Peyer's patch (tissue), 4 donors: ENCODE measurements at regions not wholly inside any gene's neighbourhood (a gene's known extent, or its start where the extent isn't known, plus 50 kb on each side); places are given as distances from the start of the nearest gene placed in this dataset.

Experiments
- DNase-seq, 3 donors: peaks; one replicate each; pipeline ENCODE4 v3.0.0-alpha.2; 2017 to 2019
- H3K27ac ChIP-seq, 4 donors: fragments of 200-600 bp; sonication (generic); one replicate each; pipeline ENCODE4 v1.5.1; 2016 to 2019
- H3K27me3 ChIP-seq, 2 donors: fragments of 200-600 bp; sonication (generic); one replicate each; pipeline ENCODE4 v1.5.1; 2019
- H3K36me3 ChIP-seq, 3 donors: fragments of 200-600 bp; sonication (generic); one replicate each; pipeline ENCODE4 v1.5.1; 2016 to 2019
- H3K4me1 ChIP-seq, 4 donors: fragments of 200-600 bp; sonication (generic); one replicate each; pipeline ENCODE4 v1.5.1; 2016 to 2019
- H3K4me3 ChIP-seq, 4 donors: fragments of 200-600 bp; sonication (generic); 1 replicate in 3 of 4; 2 replicates in 1 of 4; pipeline ENCODE4 v1.5.1; 2016 to 2019; ENCODE audit warnings: mild to moderate bottlenecking in 1 of 4
- H3K9me3 ChIP-seq, 4 donors: fragments of 200-600 bp; sonication (generic); one replicate each; pipeline ENCODE4 v1.5.1; 2016 to 2019; ENCODE audit warnings: mild to moderate bottlenecking in 1 of 4
- CTCF ChIP-seq, 6 experiments: fragments of 450-650 bp in 4 of 6; fragments of 200-600 bp in 2 of 6; sonication (generic) in 1 of 6; IDR thresholded peaks; one replicate each; pipeline ENCODE4 v1.5.1; 2017 to 2019; ENCODE audit warnings: antibody characterized with exemption in 6 of 6, mild to moderate bottlenecking in 3 of 6, moderate library complexity in 1 of 6
- POLR2A ChIP-seq, 2 donors: fragments of 450-650 bp; IDR thresholded peaks; one replicate each; pipeline ENCODE4 v1.5.1; 2017; ENCODE audit warnings: antibody characterized with exemption in 2 of 2, mild to moderate bottlenecking in 2 of 2, moderate library complexity in 2 of 2

GRCh38 chr11:39239553-39239952 is 2219.9 kb downstream of the LRRC4C start:
- H3K4me1 ChIP-seq: no peaks in the 10 kb centered on the region
- no peaks in the 10 kb centered on the region for H3K36me3 ChIP-seq
- DNase-seq: no peak
- H3K27me3 ChIP-seq: no peaks in the 10 kb centered on the region
- H3K27ac ChIP-seq: no peak overlapping the region
- H3K9me3 ChIP-seq: no peaks in the 10 kb centered on the region
- no peak overlapping the region for H3K4me3 ChIP-seq
- TF ChIP-seq POLR2A (IDR thresholded peaks at IDR 0.05) (no peak), CTCF (IDR thresholded peaks at IDR 0.05) (no peak)

- no peak overlapping the region for H3K4me3 ChIP-seq
- no peaks in the 10 kb centered on the region for H3K4me1 ChIP-seq
- TF ChIP-seq POLR2A (IDR thresholded peaks at IDR 0.05) (no peak), CTCF (IDR thresholded peaks at IDR 0.05) (no peak)
- no peaks in the 10 kb centered on the region for H3K27me3 ChIP-seq
- H3K9me3 ChIP-seq: no peaks in the 10 kb centered on the region
- DNase-seq: no peak
- H3K27ac ChIP-seq: no peak overlapping the region
- no peaks in the 10 kb centered on the region for H3K36me3 ChIP-seq
Observed at GRCh38 chr11:39236916-39237315, 2222.5 kb downstream of the LRRC4C start.

DNA sequence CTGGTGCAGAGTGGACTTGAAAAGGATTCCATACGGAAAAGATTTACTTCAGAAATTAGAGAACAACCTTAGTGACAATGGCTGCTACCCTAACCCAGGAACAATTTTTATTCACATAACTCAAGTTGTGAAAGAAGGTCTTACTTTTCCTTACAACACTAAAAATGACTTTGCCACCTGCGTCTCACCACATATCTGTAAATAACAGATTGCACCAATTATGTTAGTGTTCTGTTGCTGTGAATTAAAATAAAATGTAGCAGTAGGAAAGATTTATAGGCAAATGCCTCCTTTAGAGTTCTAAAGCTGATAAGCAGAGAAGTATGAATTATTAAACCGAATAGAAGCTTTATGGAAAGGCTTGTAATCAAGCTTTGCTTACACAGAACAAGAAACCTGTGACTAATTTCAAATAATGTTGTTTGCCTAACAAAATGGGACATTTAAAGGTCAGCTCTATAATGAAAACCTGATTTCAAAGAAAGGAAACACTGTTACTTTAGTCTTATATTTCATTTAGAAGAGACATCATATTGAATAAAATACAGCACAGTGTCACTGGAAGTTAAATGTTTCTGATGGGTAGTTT is 2237.8 kb downstream of the LRRC4C start:
- no peak for TF ChIP-seq CTCF (IDR thresholded peaks at IDR 0.05)
- no peak for TF ChIP-seq POLR2A (IDR thresholded peaks at IDR 0.05)
- no peak overlapping the region for H3K27ac ChIP-seq
- no peaks in the 10 kb centered on the region for H3K27me3 ChIP-seq
- DNase-seq: no peak
- H3K36me3 ChIP-seq: no peaks in the 10 kb centered on the region
- no peaks in the 10 kb centered on the region for H3K9me3 ChIP-seq
- no peak overlapping the region for H3K4me3 ChIP-seq
- no peaks in the 10 kb centered on the region for H3K4me1 ChIP-seq

DNA sequence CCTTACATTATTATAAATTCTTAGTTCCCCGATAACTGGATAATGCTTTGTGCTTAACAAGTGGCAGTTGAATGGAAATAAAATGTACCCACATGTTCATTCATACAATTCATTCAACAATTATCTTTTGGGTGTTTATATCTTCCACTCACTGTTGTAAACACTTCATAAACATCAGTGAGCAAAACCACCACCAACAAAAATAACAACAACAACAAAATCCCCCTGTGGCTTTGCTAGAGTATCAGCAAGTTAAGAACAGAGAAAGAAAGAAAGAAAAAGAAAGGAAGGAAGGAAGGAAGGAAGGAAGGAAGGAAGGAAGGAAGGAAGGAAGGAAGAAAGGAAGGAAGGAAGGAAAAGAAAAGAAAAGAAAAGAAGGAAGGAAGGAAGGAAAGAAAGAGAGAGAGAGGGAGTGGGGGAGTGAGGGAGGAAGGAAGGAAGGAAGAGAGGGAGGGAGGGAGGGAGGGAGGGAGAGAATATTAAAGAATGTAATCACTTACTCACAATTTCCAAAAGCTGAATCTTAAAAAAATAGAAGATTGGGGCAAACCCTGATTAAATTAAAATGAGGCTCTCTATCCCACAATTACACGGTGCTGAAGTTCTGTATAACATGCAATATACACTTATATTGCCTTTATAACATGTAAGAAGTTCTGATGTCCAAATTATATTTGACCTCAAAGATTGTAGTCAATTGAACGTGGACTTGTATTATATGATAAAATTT is 2238.8 kb downstream of the LRRC4C start:
- DNase-seq: no peak
- no peak overlapping the region for H3K27ac ChIP-seq
- no peaks in the 10 kb centered on the region for H3K36me3 ChIP-seq
- H3K9me3 ChIP-seq: no peaks in the 10 kb centered on the region
- H3K4me1 ChIP-seq: no peaks in the 10 kb centered on the region
- no peak overlapping the region for H3K4me3 ChIP-seq
- TF ChIP-seq CTCF (IDR thresholded peaks at IDR 0.05) (no peak), POLR2A (IDR thresholded peaks at IDR 0.05) (no peak)
- no peaks in the 10 kb centered on the region for H3K27me3 ChIP-seq

- Histone ChIP-seq H3K36me3 (no peaks in the 10 kb centered on the region), H3K4me3 (no peak overlapping the region), H3K4me1 (no peaks in the 10 kb centered on the region), H3K27ac (no peak overlapping the region), H3K9me3 (no peaks in the 10 kb centered on the region), H3K27me3 (no peaks in the 10 kb centered on the region)
- DNase-seq: no peak
- TF ChIP-seq CTCF (IDR thresholded peaks at IDR 0.05) (no peak), POLR2A (IDR thresholded peaks at IDR 0.05) (no peak)
Observed at GRCh38 chr11:39220069-39220468, 2239.4 kb downstream of the LRRC4C start.
